GM12872 (cell line): ENCODE measurements at regions not wholly inside any gene's neighbourhood (a gene's known extent, or its start where the extent isn't known, plus 50 kb on each side); places are given as distances from the start of the nearest gene placed in this dataset.

Experiments
- CTCF ChIP-seq: IDR thresholded peaks from 3 replicates; pipeline ENCODE4 v1.5.1; 2011; ENCODE audit warnings: low read depth, mild to moderate bottlenecking, low read length, moderate library complexity; ENCODE audit not compliant: insufficient read depth

DNA sequence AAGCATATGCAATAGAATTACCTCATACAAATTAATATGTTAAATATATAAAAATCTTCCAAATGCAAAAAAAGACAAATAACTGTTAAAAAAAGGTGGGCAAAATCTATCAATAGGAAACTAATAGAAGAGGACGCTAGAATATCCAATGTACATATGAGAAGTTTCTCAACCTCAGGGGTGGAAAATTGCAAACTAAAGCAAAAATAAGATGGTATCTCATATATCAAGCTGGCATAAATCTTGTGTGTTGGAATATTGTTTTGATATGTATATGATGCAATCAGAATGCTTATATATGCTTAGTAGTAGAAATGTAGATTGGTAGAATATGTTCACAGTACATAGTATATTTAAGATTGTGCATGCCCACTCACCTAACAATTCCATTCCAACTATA, 395.0 kb upstream of the OPRM1 start:
- TF ChIP-seq CTCF: no peak

DNA sequence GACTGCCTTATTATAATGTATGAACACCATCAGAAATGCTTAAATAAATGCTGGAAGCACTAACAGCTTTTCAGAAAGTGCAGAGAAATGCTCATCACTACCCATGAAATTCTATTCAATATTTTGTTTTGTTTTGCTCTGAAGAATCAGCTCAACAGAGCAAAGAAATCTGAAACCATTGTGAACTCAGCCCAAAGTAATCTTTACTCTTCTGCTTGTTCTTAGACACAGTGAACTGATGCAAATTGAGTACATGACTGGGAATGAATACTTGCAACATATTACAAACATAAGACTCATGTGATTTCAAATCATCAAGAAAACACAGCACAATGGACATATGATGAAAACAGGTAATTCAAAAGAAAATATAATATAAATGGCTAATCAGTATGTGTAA, 404.6 kb upstream of the OPRM1 start:
- TF ChIP-seq CTCF: no peak

DNA sequence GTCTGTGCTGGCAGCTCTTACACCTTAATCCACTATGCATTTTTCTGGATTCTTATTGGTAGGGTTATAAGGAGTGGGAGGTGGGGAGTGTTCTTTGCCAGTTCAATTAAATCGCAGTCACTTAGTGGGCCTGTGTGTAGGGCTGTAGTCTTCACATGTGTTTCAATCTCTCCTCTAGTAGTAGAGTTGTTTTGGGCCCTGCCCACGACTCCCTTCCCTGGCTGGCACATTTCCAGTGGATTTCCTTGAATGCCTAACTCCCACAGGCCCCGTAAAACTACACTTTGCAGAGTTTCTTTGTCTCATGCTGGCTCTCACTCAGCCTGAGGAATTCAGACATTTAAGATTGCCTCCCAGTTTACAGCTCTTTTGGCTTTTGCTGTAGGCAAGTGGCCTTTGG, 414.0 kb upstream of the OPRM1 start:
- no peak for TF ChIP-seq CTCF

GRCh38 chr6:153624528-153624927, 414.5 kb upstream of the OPRM1 start:
- no peak for TF ChIP-seq CTCF

- no peak for TF ChIP-seq CTCF
These were observed 415.5 kb upstream of the OPRM1 start for GRCh38 chr6:153623496-153623895.

DNA sequence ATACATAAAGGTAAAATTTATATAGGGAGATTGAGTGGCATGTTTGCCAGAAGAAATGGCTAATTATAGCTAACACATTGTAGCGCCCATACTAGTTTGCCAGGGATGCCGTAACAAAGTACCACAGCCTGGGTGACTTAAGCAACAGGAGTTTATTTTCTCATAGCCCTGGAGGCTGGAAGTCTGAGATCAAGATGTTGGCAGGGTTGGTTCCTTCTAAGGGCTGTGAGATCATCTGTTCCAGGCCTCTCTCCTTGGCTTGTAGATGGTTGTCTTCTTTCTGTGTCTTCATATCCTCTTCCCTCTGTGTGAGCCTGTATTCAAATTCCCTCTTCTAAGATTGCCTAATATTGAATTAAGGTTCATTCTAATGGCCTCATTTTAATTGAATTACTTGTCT, 417.5 kb upstream of the OPRM1 start:
- no peak for TF ChIP-seq CTCF

GRCh38 chr6:153621070-153621469, 418.0 kb upstream of the OPRM1 start:
- no peak for TF ChIP-seq CTCF
